ENCODE measurements at regions not wholly inside any gene's neighbourhood (a gene's known extent, or its start where the extent isn't known, plus 50 kb on each side); places are given as distances from the start of the nearest gene placed in this dataset.

GRCh38 chr2:129857200-129857599 lies 122.3 kb upstream of the RAB6C start:
- DNase-seq (ENCODE audit: low spot score), result no peak

- no peak for DNase-seq (ENCODE audit: low spot score)
These were observed 120.3 kb upstream of the RAB6C start for GRCh38 chr2:129859175-129859574.

DNA sequence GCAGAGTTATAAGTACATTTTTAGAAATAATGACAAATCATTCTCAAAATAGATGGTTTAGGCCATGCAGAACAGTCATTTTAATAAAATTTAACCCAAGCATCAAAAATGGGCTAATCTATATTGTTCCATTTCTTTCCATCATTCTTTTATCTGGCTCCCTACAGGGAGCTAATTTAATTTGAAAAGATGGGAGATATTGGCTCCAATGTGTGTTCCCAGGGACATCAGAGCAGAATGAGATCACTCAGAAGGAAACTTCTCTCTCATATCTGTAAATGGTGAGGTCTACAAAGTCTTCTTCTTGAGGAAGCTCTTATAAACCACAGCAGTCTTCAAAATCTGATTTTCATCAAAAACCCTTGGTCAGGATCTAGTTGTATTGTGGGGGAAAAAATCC lies 119.4 kb upstream of the RAB6C start:
- no peak for DNase-seq (ENCODE audit: low spot score)

DNA sequence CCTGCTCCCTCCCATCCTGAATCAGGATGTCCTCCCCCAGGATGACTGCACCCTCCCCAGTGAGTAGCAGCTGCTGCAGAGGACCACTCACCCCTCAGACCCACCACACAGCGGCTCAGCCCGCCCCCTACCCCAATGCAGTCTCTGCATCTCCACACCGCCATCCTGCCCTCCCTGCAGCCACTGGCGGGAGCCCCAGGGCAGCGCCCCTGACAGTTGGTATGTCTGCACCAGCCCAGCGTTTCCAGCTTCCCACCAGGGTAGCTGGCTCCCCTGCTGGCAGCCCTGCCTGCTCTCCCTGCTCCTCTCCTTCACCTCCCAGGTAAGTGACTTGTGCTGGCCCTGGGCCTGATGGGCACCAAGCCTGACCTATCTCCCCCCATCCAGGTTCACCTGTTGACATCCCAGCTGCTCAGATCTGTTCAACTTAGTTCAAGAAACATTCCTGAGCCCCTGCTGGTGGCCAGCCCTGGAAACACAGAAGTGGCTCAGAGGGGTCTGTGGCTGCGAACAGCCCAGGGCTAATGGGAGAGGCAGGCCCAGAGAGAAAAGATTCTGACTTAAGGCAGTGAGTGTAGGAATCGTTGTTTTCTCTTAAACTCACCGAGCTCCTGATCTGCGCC lies 117.7 kb upstream of the RAB6C start:
- no peak for DNase-seq (ENCODE audit: low spot score)

DNA sequence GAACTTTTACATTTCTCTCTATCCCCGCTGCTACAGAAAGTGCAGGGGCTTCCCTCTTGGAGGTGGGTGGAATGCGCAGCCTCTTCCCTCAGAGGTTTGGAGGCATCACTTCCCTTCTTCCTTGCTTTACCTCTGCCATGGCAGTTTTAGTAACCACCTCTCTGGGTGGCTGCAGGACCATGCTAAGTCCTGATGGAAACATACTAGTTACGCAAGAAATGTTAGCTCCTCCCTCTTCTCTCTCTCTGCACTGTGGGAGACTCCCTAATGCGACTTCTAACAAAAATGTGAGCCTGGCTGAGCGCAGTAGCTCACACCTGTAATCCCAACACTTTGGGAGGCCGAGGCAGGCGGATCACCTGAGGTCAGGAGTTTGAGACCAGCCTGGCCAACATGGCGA lies 116.8 kb upstream of the RAB6C start:
- no peak for DNase-seq (ENCODE audit: low spot score)

DNA sequence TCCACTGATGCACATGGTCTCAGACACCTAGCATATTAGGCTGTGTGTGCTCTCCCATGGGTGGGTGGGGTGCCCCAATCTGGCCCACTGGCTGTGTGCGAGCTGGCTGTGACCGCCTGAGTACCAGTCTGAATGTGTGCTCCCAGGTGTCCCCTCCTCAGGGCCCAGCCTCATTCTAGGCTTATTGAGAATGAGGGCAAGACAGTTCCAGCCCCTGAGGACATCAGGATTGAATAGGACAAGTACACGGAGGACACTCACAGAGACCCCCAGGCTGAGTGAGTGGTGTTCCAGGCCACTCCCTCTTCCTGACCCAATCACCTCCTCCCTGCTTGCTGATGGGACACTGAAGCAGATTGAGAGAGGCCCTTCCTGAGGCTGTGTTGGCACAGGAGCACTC lies 116.1 kb upstream of the RAB6C start:
- DNase-seq (ENCODE audit: low spot score), result no peak

DNA sequence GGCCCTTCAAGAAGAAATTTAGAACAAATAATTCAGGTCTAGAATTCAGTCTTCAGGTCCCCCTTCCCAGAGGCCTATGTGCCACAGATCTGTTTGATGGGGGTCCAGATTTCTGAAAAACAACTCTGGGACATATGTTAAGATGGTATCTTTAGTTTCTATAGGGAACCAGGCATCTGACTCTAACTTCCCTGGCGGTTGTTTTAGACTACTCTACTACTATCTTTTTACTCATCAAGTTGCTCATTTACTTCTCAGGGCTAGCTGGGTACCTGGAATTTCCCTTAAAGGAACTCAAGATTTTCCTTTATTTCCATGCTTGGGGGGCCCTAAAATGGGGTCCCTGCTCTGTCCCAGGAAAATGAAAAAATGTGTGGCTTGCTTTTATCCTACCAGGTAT lies 114.7 kb upstream of the RAB6C start:
- DNase-seq (ENCODE audit: low spot score), result no peak

GRCh38 chr2:129865976-129866375 lies 113.5 kb upstream of the RAB6C start:
- DNase-seq (ENCODE audit: low spot score), result no peak

DNA sequence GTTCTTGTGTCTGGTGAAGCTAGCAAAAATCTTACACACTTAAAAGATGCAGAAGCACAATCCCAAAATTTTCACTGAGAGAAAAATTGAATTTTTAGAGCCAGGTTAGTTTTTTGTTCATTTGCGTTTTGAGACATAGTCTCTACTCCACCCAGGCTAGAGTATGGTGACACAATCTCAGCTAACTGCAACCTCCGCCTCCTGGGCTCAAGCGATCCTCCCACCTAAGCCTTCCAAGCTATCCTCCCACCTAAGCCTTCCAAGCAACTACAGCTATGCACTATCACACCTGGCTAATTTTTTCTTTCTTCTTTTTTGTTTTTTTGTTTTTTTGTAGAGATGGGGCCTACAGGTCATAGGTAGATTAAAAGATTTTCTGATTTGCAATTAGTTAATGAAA lies 113.1 kb upstream of the RAB6C start:
- DNase-seq (ENCODE audit: low spot score), result no peak

- DNase-seq (ENCODE audit: low spot score), result no peak
These were observed 111.3 kb upstream of the RAB6C start for GRCh38 chr2:129868151-129868550.

GRCh38 chr2:129870685-129871241 lies 108.7 kb upstream of the RAB6C start:
- no peak for DNase-seq (ENCODE audit: low spot score)

- no peak for DNase-seq (ENCODE audit: low spot score)
These were observed 107.0 kb upstream of the RAB6C start for GRCh38 chr2:129872446-129872845.

GRCh38 chr2:129876541-129876940 lies 102.9 kb upstream of the RAB6C start:
- DNase-seq (ENCODE audit: low spot score), result no peak

DNA sequence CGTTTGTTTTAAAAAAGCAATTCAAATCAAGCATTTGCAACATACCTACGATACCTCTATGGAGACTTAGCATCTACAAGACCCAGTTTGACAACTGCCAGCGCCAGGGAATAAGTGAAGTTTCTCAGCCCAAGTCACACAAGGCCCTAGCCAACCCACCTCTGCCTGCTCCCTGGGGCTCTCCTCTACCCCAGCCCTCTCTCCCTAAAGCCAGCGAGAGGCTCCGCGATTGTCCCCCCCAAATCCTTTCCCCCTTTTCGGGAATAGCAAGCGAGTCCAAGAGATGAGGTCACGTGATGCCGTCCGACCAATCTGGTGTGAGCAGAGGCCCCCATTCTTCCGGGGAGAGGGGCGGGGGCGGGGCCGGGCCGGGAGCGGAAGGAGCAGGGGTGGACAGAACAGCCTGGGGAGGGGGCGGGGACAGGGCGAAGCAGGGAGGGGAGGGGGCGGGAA lies 102.2 kb upstream of the RAB6C start:
- DNase-seq (ENCODE audit: low spot score), result peak; percentile 42

- no peak for DNase-seq (ENCODE audit: low spot score)
These were observed 101.4 kb upstream of the RAB6C start for GRCh38 chr2:129877795-129878775.

DNA sequence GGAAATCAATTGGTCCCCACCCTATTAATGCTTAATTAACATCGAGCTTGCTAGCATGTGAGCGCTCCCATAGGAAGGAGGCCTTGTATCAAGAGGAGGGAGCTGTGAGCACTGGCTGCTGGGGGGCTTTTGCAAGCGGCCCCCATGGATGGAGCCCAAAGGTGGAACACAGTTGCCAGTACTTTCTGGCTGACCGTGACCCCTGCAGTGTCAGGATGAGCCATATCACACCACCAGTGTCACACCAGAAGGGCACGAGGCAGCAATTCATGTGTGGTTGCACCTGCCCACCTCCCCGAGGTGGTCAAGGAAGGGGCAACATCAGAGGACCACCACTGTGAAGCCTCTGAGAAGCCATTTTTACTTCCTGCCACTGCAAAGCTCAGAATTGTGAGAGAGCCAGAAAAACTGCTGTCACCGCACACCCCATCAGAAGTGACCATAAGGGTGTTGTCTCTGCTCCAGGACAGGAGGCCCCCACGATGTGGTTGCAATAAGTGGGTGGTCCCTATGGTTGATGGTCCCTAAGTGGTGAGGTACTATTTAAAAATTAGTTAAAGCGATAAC lies 99.8 kb upstream of the RAB6C start:
- no peak for DNase-seq (ENCODE audit: low spot score)

DNA sequence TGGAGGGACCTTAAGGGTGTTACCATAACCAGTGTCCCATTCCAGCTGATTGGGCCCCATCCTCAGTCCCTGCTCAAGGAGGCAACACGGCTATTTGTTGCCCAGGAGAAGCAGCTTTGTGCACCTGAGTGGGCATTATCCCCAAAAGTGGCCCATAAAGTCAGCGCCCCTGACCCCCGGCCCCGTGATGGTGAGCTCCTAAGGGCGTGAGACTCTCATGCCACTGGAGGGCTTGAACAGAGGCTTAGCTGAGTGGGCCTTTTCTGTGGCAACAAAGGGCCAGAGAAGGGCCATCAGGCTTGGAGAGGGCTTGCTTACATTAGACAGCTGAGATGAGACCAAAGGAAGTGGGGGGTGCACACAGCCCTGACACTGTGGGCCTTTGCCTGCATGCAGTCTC lies 99.2 kb upstream of the RAB6C start:
- DNase-seq (ENCODE audit: low spot score), result no peak

DNA sequence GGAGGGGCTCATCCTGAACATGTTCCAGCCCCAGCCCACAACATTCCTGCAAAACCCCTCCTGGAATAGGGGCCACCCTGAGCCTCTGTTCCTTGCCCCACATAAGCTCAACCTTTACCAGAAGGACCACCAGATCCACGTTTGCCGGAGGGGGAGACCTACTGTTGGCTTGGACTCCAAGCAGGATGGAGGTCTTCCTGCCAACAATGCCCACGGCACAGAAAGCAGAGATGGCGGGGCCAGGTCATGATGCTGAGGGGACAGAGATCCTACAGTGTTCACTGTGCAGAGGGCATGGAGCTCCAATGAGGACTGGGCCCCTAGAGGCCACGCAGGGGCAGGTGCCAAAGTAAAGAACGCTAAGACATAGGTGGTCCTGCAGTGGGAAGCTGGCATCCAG lies 98.5 kb upstream of the RAB6C start:
- DNase-seq (ENCODE audit: low spot score), result no peak

DNA sequence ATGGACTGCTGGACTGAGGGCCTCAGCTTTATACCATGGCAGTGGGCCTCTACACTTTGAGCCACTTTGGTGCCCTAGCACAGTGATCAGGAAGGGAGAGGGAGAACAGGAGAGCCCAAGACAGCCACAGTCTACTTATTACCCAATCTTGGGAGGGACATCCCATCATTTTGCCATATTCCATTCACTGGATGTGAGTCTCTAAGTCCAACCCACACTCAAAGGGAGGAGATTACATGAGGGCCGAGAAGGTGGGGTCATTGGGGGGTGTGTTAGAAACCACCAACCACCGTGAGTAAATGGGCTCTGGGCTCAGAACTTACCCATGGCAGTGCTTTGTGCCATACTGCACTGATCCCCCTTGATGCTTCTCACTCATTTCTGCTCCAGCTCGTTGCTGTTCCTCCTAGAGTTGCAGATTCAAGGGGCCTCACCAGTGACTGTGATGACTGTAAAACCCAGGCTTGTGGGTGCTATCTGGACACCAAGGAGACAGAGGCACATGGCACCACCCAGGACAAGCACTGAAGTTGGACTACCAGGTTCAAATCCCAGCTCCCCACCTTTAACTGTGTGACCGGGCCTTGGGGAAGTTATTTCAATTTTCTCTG lies 97.6 kb upstream of the RAB6C start:
- no peak for DNase-seq (ENCODE audit: low spot score)

- no peak for DNase-seq (ENCODE audit: low spot score)
These were observed 97.0 kb upstream of the RAB6C start for GRCh38 chr2:129882476-129882875.

DNA sequence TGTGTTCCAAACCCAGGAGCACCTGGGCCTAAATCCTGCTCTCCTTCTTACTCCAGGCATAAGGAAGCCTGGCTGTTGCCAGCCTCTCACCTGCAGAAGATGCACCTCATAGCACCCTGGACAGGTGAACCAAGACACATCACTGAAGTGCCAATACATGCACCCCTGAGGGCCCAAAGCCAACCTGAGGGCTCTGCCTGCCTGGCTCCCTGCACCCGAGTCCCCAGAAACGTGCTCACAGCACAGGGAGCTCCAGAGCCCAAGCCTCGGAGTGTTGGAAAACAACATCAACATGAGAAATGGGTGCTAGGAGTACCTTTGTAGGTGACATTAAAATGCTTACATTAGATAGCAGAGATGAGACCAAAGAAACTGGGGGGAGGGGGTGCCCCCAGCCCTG lies 96.3 kb upstream of the RAB6C start:
- no peak for DNase-seq (ENCODE audit: low spot score)

DNA sequence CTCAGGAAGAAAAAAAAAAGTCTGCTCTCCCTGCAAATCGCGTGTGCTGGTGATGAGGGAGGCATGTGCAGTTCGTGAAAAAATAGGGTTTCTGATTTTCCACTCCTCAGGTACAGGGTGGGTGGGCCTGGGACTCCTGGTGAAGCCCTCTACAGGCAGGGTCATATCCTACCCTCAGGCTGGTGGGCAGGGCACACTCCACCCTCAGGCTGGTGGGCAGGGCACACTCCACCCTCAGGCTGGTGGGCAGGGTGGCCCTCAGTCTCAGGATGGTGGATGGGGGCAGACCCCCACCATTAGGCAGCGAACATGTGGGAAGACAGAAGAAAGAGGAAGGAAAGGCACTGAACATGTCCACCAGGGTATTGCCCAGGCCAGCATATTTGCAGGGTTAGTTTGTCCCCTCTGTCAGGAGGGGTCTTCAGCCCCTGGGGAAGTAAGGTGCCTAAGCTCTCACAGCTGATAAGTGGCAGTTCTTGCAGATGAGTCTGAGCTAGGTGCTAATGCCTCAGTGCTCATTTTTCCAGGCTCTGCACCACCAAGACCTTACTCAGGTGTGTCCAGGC lies 95.2 kb upstream of the RAB6C start:
- DNase-seq (ENCODE audit: low spot score), result no peak
